Occipital lobe (tissue), 1 donor: ENCODE measurements at regions not wholly inside any gene's neighbourhood (a gene's known extent, or its start where the extent isn't known, plus 50 kb on each side); places are given as distances from the start of the nearest gene placed in this dataset.

ENCODE experiments used
- DNase-seq: peaks from one replicate; lab custom pipeline; 2025; lab: John Stamatoyannopoulos, UW

- DNase-seq = no peak
Observed at GRCh38 chr10:78471723-78472550, 438.3 kb downstream of the RPS24 start.

- DNase-seq = no peak
Observed at GRCh38 chr10:78472551-78472890, 438.9 kb downstream of the RPS24 start.

GRCh38 chr10:78473006-78473405, 439.3 kb downstream of the RPS24 start:
- no peak for DNase-seq

- DNase-seq = no peak
Observed at GRCh38 chr10:78474743-78475142, 441.1 kb downstream of the RPS24 start.

GRCh38 chr10:78475437-78475836, 441.8 kb downstream of the RPS24 start:
- DNase-seq = no peak

GRCh38 chr10:78476156-78476555, 442.5 kb downstream of the RPS24 start:
- peak; percentile 16 for DNase-seq

- DNase-seq = no peak
Observed at GRCh38 chr10:78476844-78477243, 443.2 kb downstream of the RPS24 start.

GRCh38 chr10:78478919-78479318, 445.3 kb downstream of the RPS24 start:
- DNase-seq = no peak

GRCh38 chr10:78479467-78479866, 445.8 kb downstream of the RPS24 start:
- no peak for DNase-seq

- no peak for DNase-seq
Observed at GRCh38 chr10:78481842-78482241, 448.2 kb downstream of the RPS24 start.

- no peak for DNase-seq
Observed at GRCh38 chr10:78483641-78484040, 450.0 kb downstream of the RPS24 start.

- DNase-seq = no peak
Observed at GRCh38 chr10:78489034-78489433, 455.4 kb downstream of the RPS24 start.

- DNase-seq = no peak
Observed at GRCh38 chr10:78491812-78492211, 458.1 kb downstream of the RPS24 start.

- no peak for DNase-seq
Observed at GRCh38 chr10:78492424-78492823, 458.8 kb downstream of the RPS24 start.

- no peak for DNase-seq
Observed at GRCh38 chr10:78494179-78494578, 460.5 kb downstream of the RPS24 start.

GRCh38 chr10:78502210-78502936, 468.7 kb downstream of the RPS24 start:
- DNase-seq = no peak

GRCh38 chr10:78504181-78504580, 470.5 kb downstream of the RPS24 start:
- DNase-seq = no peak

- DNase-seq = no peak
Observed at GRCh38 chr10:78505657-78506056, 472.0 kb downstream of the RPS24 start.

GRCh38 chr10:78506614-78507013, 473.0 kb downstream of the RPS24 start:
- no peak for DNase-seq

- no peak for DNase-seq
Observed at GRCh38 chr10:78507510-78508160, 474.0 kb downstream of the RPS24 start.

- DNase-seq = no peak
Observed at GRCh38 chr10:78508955-78509748, 475.5 kb downstream of the RPS24 start.
